H1 (cell line): ENCODE measurements at regions not wholly inside any gene's neighbourhood (a gene's known extent, or its start where the extent isn't known, plus 50 kb on each side); places are given as distances from the start of the nearest gene placed in this dataset.

Experiments used
- CTCF ChIA-PET: fragments of 300-600 bp; sonication (Branson Sonifier 250); formaldehyde crosslinking; loops from one replicate; lab custom pipeline; 2021; ENCODE audit not compliant: partially characterized antibody; lab: Charles Lee
- POLR2A ChIA-PET: fragments of 300-600 bp; sonication (Branson Sonifier 250); formaldehyde crosslinking; loops from one replicate; lab custom pipeline; 2021; ENCODE audit warnings: inconsistent platforms; ENCODE audit not compliant: partially characterized antibody; lab: Charles Lee
- DNase-seq, 2 experiments: peaks; one replicate each; pipeline versions ENCODE4 v3.0.0 to v3.0.0-alpha.2; 2010 to 2022; ENCODE audit warnings: low spot score in 2 of 2, low read depth in 1 of 2, mixed read lengths in 1 of 2
- FAIRE-seq: peaks from 2 replicates; lab custom pipeline; 2011; peaks lifted over from hg19 to GRCh38; lab: Jason Lieb, UNC
- H2AFZ ChIP-seq: 2 replicates; pipeline ENCODE4 v1.8.1; 2012; ENCODE audit warnings: low read length, inconsistent platforms
- H2AK5ac ChIP-seq: 2 replicates; pipeline ENCODE4 v1.6.1; 2013; ENCODE audit warnings: low read depth, low read length
- H2BK120ac ChIP-seq: replicated peaks from 2 replicates; pipeline ENCODE3; 2013; ENCODE audit warnings: low read depth, low read length, inconsistent platforms
- H2BK12ac ChIP-seq: 2 replicates; pipeline ENCODE4 v1.6.1; 2013; ENCODE audit warnings: low read depth, low read length
- H2BK15ac ChIP-seq: 2 replicates; pipeline ENCODE4 v1.6.1; 2013; ENCODE audit warnings: low read length
- H2BK20ac ChIP-seq: 2 replicates; pipeline ENCODE4 v1.6.1; 2013; ENCODE audit warnings: low read length
- H2BK5ac ChIP-seq: 2 replicates; pipeline ENCODE4 v1.6.1; 2013; ENCODE audit warnings: low read depth, low read length
- H3K14ac ChIP-seq: 2 replicates; pipeline ENCODE4 v1.6.1; 2013; ENCODE audit warnings: inconsistent platforms; ENCODE audit not compliant: insufficient read length
- H3K18ac ChIP-seq: 2 replicates; pipeline ENCODE4 v1.6.1; 2013; ENCODE audit warnings: low read length; ENCODE audit errors: extremely low read depth
- H3K23ac ChIP-seq: 2 replicates; pipeline ENCODE4 v1.6.1; 2013; ENCODE audit warnings: inconsistent platforms; ENCODE audit not compliant: insufficient read length
- H3K23me2 ChIP-seq: 2 replicates; pipeline ENCODE4 v1.6.1; 2013; ENCODE audit warnings: low read depth, low read length
- H3K27ac ChIP-seq: 2 replicates; pipeline ENCODE4 v1.6.1; 2011; ENCODE audit warnings: low read depth, low read length, inconsistent platforms
- H3K27me3 ChIP-seq, 4 experiments: replicated peaks in 1 of 4; 1 replicate in 1 of 4; 2 replicates in 3 of 4; pipeline versions ENCODE4 v1.6.1 to v1.8.1; 2011 to 2013; ENCODE audit warnings: low read length in 3 of 4, mild to moderate bottlenecking in 3 of 4, inconsistent platforms in 2 of 4, mixed read lengths in 2 of 4, moderate library complexity in 1 of 4; ENCODE audit not compliant: control insufficient read depth in 3 of 4, insufficient read depth in 3 of 4; ENCODE audit errors: extremely low read depth in 1 of 4
- H3K36me3 ChIP-seq, 4 experiments: 2 replicates each; pipeline versions ENCODE4 v1.6.1 to v1.8.1; 2011 to 2013; ENCODE audit warnings: mild to moderate bottlenecking in 4 of 4, low read length in 3 of 4, moderate library complexity in 2 of 4, control low read depth in 1 of 4, inconsistent platforms in 1 of 4; ENCODE audit not compliant: insufficient read depth in 4 of 4, control insufficient read depth in 2 of 4
- H3K4ac ChIP-seq: replicated peaks from 2 replicates; pipeline ENCODE3; 2013; ENCODE audit warnings: low read length, low read depth, mixed read lengths, inconsistent platforms; ENCODE audit not compliant: insufficient read length
- H3K4me1 ChIP-seq, 4 experiments: replicated peaks in 1 of 4; 1 replicate in 1 of 4; 2 replicates in 3 of 4; pipeline versions ENCODE4 v1.6.1 to v1.8.1; 2011 to 2013; ENCODE audit warnings: low read length in 3 of 4, inconsistent platforms in 2 of 4, mixed read lengths in 1 of 4; ENCODE audit not compliant: insufficient read depth in 4 of 4, control insufficient read depth in 3 of 4
- H3K4me2 ChIP-seq, 2 experiments: 2 replicates each; pipeline versions ENCODE4 v1.6.1 to v1.8.1; 2011 to 2013; ENCODE audit warnings: low read depth in 2 of 2, low read length in 2 of 2, control low read depth in 1 of 2, inconsistent platforms in 1 of 2, mild to moderate bottlenecking in 1 of 2; ENCODE audit not compliant: insufficient read depth in 1 of 2
- H3K4me3 ChIP-seq, 4 experiments: fragments of 200-600, 300-600 bp in 1 of 4; sonication (generic), shearing (Covaris generic), sonication (Bioruptor Twin) in 1 of 4; 2 replicates each; pipeline versions ENCODE4 v1.5.1 to v1.8.1; 2011 to 2016; ENCODE audit warnings: low read length in 4 of 4, low read depth in 3 of 4, control low read depth in 2 of 4, inconsistent platforms in 2 of 4, mild to moderate bottlenecking in 2 of 4, mixed read lengths in 1 of 4, moderate library complexity in 1 of 4; ENCODE audit not compliant: insufficient read depth in 2 of 4; ENCODE audit errors: extremely low read depth in 1 of 4
- H3K56ac ChIP-seq: replicated peaks from 2 replicates; pipeline ENCODE3; 2013; ENCODE audit warnings: low read depth, mild to moderate bottlenecking, mixed read lengths, low read length, inconsistent platforms; ENCODE audit not compliant: insufficient read length
- H3K79me1 ChIP-seq: 2 replicates; pipeline ENCODE4 v1.6.1; 2013; ENCODE audit warnings: low read depth, low read length, control low read depth
- H3K79me2 ChIP-seq, 2 experiments: 2 replicates each; pipeline versions ENCODE4 v1.6.1 to v1.8.1; 2012 to 2013; ENCODE audit warnings: low read length in 2 of 2, mild to moderate bottlenecking in 2 of 2, inconsistent platforms in 1 of 2; ENCODE audit not compliant: insufficient read depth in 2 of 2, control insufficient read depth in 1 of 2
- H3K9ac ChIP-seq, 4 experiments: replicated peaks in 1 of 4; 1 replicate in 1 of 4; 2 replicates in 3 of 4; pipeline versions ENCODE4 v1.6.1 to v1.8.1; 2011 to 2013; ENCODE audit warnings: low read depth in 3 of 4, low read length in 3 of 4, control low read depth in 2 of 4, mild to moderate bottlenecking in 2 of 4, moderate library complexity in 2 of 4, inconsistent platforms in 1 of 4; ENCODE audit errors: extremely low read depth in 1 of 4
- H3K9me3 ChIP-seq, 2 experiments: 2 replicates each; pipeline versions ENCODE4 v1.6.1 to v1.8.1; 2012 to 2013; ENCODE audit warnings: mild to moderate bottlenecking in 2 of 2, moderate library complexity in 2 of 2, control low read depth in 1 of 2, inconsistent platforms in 1 of 2, low read depth in 1 of 2, low read length in 1 of 2, mixed read lengths in 1 of 2; ENCODE audit not compliant: insufficient read depth in 2 of 2
- H4K20me1 ChIP-seq, 2 experiments: replicated peaks in 1 of 2; 2 replicates each; pipeline versions ENCODE3 to v1.8.1; 2011 to 2013; ENCODE audit warnings: inconsistent platforms in 2 of 2, low read length in 2 of 2, mild to moderate bottlenecking in 1 of 2; ENCODE audit not compliant: insufficient read depth in 2 of 2, control insufficient read depth in 1 of 2
- H4K5ac ChIP-seq: 2 replicates; pipeline ENCODE4 v1.6.1; 2013; ENCODE audit warnings: low read length, low read depth, mixed read lengths, inconsistent platforms; ENCODE audit not compliant: insufficient read length
- H4K8ac ChIP-seq: 2 replicates; pipeline ENCODE4 v1.8.0; 2013; ENCODE audit warnings: mild to moderate bottlenecking, moderate library complexity, low read length, inconsistent platforms; ENCODE audit not compliant: insufficient read depth; ENCODE audit errors: extremely low read depth
- H4K91ac ChIP-seq: replicated peaks from 2 replicates; pipeline ENCODE3; 2013; ENCODE audit warnings: low read length, mixed read lengths, inconsistent platforms; ENCODE audit not compliant: insufficient read length
- JUND ChIP-seq: IDR thresholded peaks from 2 replicates; pipeline ENCODE4 v1.6.1; 2011; ENCODE audit warnings: mild to moderate bottlenecking, improper control_type of control experiment, low read length
- RAD21 ChIP-seq, 2 experiments: IDR thresholded peaks in 1 of 2; conservative IDR thresholded peaks in 1 of 2; 2 replicates each; pipeline ENCODE4 v1.6.1; 2011; ENCODE audit warnings: low read depth in 2 of 2, low read length in 2 of 2, improper control_type of control experiment in 1 of 2, inconsistent platforms in 1 of 2, mild to moderate bottlenecking in 1 of 2, moderate library complexity in 1 of 2
- WGBS, 2 experiments: shearing (Covaris generic) in 1 of 2; methylation state at CpG; one replicate each; pipeline versions ENCODE4 v1.1.6 to v1.1.7; 2013 to 2015; ENCODE audit warnings: low lambda C conversion rate in 2 of 2, mixed read lengths in 2 of 2, inconsistent platforms in 1 of 2, low coverage in 1 of 2, missing lambda C conversion rate in 1 of 2; ENCODE audit not compliant: insufficient replicate concordance in 2 of 2, insufficient coverage in 1 of 2, insufficient read length in 1 of 2; ENCODE audit errors: extremely low coverage in 1 of 2, missing lambda C conversion rate in 1 of 2; 5-methylcytosine and 5-hydroxymethylcytosine counted together
- TF ChIP-seq, protein P1 (sequence below), 3 experiments: IDR thresholded peaks; 1 replicate in 2 of 3; 2 replicates in 1 of 3; pipeline versions ENCODE4 v1.5.1 to v1.6.1; 2011; ENCODE audit warnings: low read length in 3 of 3, mild to moderate bottlenecking in 3 of 3, inconsistent platforms in 2 of 3, low read depth in 1 of 3, moderate library complexity in 1 of 3; ENCODE audit not compliant: insufficient read depth in 1 of 3; ENCODE audit errors: control extremely low read depth in 1 of 3
- TF ChIP-seq, protein P2 (sequence below): IDR thresholded peaks from 2 replicates; pipeline ENCODE4 v1.6.1; 2012; ENCODE audit warnings: low read length, inconsistent platforms

DNA sequence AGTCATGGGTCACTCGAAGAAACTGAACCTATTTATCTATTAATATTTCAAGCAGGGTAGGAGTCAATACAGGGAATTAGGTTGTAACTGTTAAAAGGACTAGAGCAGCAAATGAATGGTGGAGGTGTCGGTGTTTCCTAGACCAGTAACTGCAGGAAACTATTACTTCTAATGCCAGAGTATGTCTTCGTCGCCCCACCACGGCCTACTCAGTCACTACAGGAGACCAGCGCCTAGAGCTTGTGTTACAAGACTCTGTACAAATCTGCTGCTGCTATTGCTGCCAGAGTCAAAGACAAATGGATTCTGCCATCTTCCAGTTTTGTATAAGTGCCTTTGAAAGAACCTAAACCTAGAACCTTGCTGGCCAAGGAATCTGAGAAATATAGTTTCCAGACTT lies 343.9 kb downstream of the SOX4 start:
- Histone ChIP-seq H4K91ac (no peak overlapping the region), H2AK5ac (no peak overlapping the region), H3K14ac (no peak overlapping the region), H3K4ac (no peak overlapping the region), H3K9me3 (no peaks in the 10 kb centered on the region), H3K18ac (no peak overlapping the region), H3K23ac (no peak overlapping the region), H3K36me3 (no peaks in the 10 kb centered on the region), H2BK120ac (no peak overlapping the region), H2BK12ac (no peak overlapping the region), H2BK5ac (no peak overlapping the region), H3K79me2 (peaks cover 0 to 30% of the 10 kb centered on the region in 2 experiments; a peak in 3 of 4 replicates), H3K56ac (no peak overlapping the region), H4K20me1 (no peaks in the 10 kb centered on the region), H3K79me1 (peaks cover 3% of the 10 kb centered on the region), H3K27me3 (no peaks in the 10 kb centered on the region), H2BK20ac (no peak overlapping the region), H4K5ac (no peak overlapping the region), H4K8ac (no peak overlapping the region), H2BK15ac (no peak overlapping the region), H3K4me1 (no peaks in the 10 kb centered on the region), H3K23me2 (no peaks in the 10 kb centered on the region), H3K9ac (no peak overlapping the region), H3K4me2 (no peak overlapping the region), H2AFZ (no peak overlapping the region), H3K27ac (no peak overlapping the region), H3K4me3 (no peak overlapping the region)
- WGBS, 2 experiments, result 88% methylated on average over 6 of the region's 6 CpGs; no CpG with 5 or more reads in 1 of the 2 experiments
- POLR2A ChIA-PET, result interaction anchor here (0.7 kb wide), 1 partner anchor 344 kb away, joined by 3 read pairs; the partner anchor contains the start of gene SOX4
- FAIRE-seq (no peak), DNase-seq (no peak)
- TF ChIP-seq, protein P1, sequence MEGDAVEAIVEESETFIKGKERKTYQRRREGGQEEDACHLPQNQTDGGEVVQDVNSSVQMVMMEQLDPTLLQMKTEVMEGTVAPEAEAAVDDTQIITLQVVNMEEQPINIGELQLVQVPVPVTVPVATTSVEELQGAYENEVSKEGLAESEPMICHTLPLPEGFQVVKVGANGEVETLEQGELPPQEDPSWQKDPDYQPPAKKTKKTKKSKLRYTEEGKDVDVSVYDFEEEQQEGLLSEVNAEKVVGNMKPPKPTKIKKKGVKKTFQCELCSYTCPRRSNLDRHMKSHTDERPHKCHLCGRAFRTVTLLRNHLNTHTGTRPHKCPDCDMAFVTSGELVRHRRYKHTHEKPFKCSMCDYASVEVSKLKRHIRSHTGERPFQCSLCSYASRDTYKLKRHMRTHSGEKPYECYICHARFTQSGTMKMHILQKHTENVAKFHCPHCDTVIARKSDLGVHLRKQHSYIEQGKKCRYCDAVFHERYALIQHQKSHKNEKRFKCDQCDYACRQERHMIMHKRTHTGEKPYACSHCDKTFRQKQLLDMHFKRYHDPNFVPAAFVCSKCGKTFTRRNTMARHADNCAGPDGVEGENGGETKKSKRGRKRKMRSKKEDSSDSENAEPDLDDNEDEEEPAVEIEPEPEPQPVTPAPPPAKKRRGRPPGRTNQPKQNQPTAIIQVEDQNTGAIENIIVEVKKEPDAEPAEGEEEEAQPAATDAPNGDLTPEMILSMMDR (IDR thresholded peaks at IDR 0.05; ENCODE audit: control extremely low read depth in 1 of 3, insufficient read depth in 1 of 3, low read depth in 1 of 3, low read length in 3 of 3), result peak; percentile 7 to 28 (median 21); a peak in 3 of 4 replicates
- TF ChIP-seq RAD21 (IDR thresholded peaks at IDR 0.05 in 1 of 2, conservative IDR thresholded peaks at IDR 0.05 in 1 of 2; ENCODE audit: low read depth in 2 of 2, low read length in 2 of 2) (peak; percentile 38 to 47; a peak in 3 of 4 replicates), JUND (no peak)
- TF ChIP-seq, protein P2, sequence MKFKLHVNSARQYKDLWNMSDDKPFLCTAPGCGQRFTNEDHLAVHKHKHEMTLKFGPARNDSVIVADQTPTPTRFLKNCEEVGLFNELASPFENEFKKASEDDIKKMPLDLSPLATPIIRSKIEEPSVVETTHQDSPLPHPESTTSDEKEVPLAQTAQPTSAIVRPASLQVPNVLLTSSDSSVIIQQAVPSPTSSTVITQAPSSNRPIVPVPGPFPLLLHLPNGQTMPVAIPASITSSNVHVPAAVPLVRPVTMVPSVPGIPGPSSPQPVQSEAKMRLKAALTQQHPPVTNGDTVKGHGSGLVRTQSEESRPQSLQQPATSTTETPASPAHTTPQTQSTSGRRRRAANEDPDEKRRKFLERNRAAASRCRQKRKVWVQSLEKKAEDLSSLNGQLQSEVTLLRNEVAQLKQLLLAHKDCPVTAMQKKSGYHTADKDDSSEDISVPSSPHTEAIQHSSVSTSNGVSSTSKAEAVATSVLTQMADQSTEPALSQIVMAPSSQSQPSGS, result no peak
- CTCF ChIA-PET, result interaction anchor here (0.7 to 1.8 kb wide), 9 partner anchors 14 to 312 kb away, joined by 3 to 5 read pairs (median 3); no protein-coding TSS in a partner anchor
